ENCODE measurements at regions not wholly inside any gene's neighbourhood (a gene's known extent, or its start where the extent isn't known, plus 50 kb on each side); places are given as distances from the start of the nearest gene placed in this dataset.

- no peaks in the 10 kb centered on the region for H3K9me3 ChIP-seq
Measured at GRCh38 chr4:62917649-62918048, 1491.6 kb downstream of the TECRL start.

More at GRCh38 chr4:62917649-62918048, 1491.6 kb downstream of the TECRL start:
- no peaks in the 10 kb centered on the region for H3K9me2 ChIP-seq
- H3K9ac ChIP-seq, result no peak overlapping the region
- no peaks in the 10 kb centered on the region for H4K20me1 ChIP-seq (ENCODE audit: insufficient read depth)
- no peaks in the 10 kb centered on the region for H3K36me3 ChIP-seq (replicated peaks in 1 of 2; ENCODE audit: control insufficient read depth in 1 of 2, insufficient read depth in 2 of 2, low read length in 1 of 2)
- WGBS (ENCODE audit: low lambda C conversion rate), result 42% methylated on average over 2 of the region's 2 CpGs
- H3K4me1 ChIP-seq (ENCODE audit: control insufficient read depth in 1 of 2, insufficient read depth in 2 of 2, low read depth in 1 of 2, low read length in 1 of 2), result peaks cover 0 to 2% of the 10 kb centered on the region in 2 experiments; a peak in 1 of 4 replicates
- no peak overlapping the region for H2AFZ ChIP-seq (ENCODE audit: low read depth)
- ChIA-PET POLR2A (no interaction called here), CTCF (no interaction called here)
- H3K27ac ChIP-seq (ENCODE audit: low read depth in 2 of 2, low read length in 1 of 2), result no peak overlapping the region
- no peak for TF ChIP-seq GABPA (IDR thresholded peaks at IDR 0.05; ENCODE audit: low read depth)
- no peak for TF ChIP-seq TCF12 (IDR thresholded peaks at IDR 0.05)
- no peak for TF ChIP-seq RCOR1 (IDR thresholded peaks at IDR 0.05; ENCODE audit: low read length)
- TF ChIP-seq CTCF (IDR thresholded peaks at IDR 0.05), result no peak
- no peak for TF ChIP-seq SIN3A (IDR thresholded peaks at IDR 0.05; ENCODE audit: borderline replicate concordance, low read depth, low read length)
- TF ChIP-seq USF2 (IDR thresholded peaks at IDR 0.05; ENCODE audit: borderline replicate concordance, low read depth, low read length), result no peak
- TF ChIP-seq YY1 (IDR thresholded peaks at IDR 0.05; ENCODE audit: low read depth), result no peak
- no peak for TF ChIP-seq MEF2A (IDR thresholded peaks at IDR 0.05; ENCODE audit: borderline replicate concordance, low read depth)
- TF ChIP-seq GATA2 (CRISPR knock-in tag; IDR thresholded peaks at IDR 0.05), result no peak
- no peak for TF ChIP-seq NFIC (IDR thresholded peaks at IDR 0.05; ENCODE audit: borderline replicate concordance)
- no peak for TF ChIP-seq USF1 (IDR thresholded peaks at IDR 0.05; ENCODE audit: borderline replicate concordance, low read depth)
- TF ChIP-seq RXRA (IDR thresholded peaks at IDR 0.05; ENCODE audit: borderline replicate concordance, low read depth), result no peak
- TF ChIP-seq EP300 (IDR thresholded peaks at IDR 0.05; ENCODE audit: borderline replicate concordance in 1 of 2, low read depth in 1 of 2, low read length in 1 of 2), result no peak
- no peak for TF ChIP-seq SMC3 (IDR thresholded peaks at IDR 0.05; ENCODE audit: low read depth, low read length)
- no peak for TF ChIP-seq JUND (IDR thresholded peaks at IDR 0.05)
- no peak for TF ChIP-seq TAF1 (IDR thresholded peaks at IDR 0.05; ENCODE audit: borderline replicate concordance, low read depth, low read length)
- TF ChIP-seq PBX3 (IDR thresholded peaks at IDR 0.05), result no peak
- TF ChIP-seq, protein P1, sequence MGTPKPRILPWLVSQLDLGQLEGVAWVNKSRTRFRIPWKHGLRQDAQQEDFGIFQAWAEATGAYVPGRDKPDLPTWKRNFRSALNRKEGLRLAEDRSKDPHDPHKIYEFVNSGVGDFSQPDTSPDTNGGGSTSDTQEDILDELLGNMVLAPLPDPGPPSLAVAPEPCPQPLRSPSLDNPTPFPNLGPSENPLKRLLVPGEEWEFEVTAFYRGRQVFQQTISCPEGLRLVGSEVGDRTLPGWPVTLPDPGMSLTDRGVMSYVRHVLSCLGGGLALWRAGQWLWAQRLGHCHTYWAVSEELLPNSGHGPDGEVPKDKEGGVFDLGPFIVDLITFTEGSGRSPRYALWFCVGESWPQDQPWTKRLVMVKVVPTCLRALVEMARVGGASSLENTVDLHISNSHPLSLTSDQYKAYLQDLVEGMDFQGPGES (IDR thresholded peaks at IDR 0.05; ENCODE audit: low read depth, low read length), result no peak
- no peak for TF ChIP-seq CHD2 (IDR thresholded peaks at IDR 0.05; ENCODE audit: low read length, partially characterized antibody)
- no peak for TF ChIP-seq RFX5 (IDR thresholded peaks at IDR 0.05; ENCODE audit: low read length)
- no peak overlapping the region for H3K4me2 ChIP-seq
- H3K27me3 ChIP-seq (ENCODE audit: insufficient read depth), result no peaks in the 10 kb centered on the region
- no peaks in the 10 kb centered on the region for H3K79me2 ChIP-seq (ENCODE audit: insufficient read depth)
- DNase-seq, result no peak
- no peaks in the 10 kb centered on the region for H3F3A ChIP-seq (replicated peaks; ENCODE audit: insufficient read depth)
- no peak overlapping the region for H3K4me3 ChIP-seq (ENCODE audit: low read depth in 2 of 2, low read length in 1 of 2)
